Karpas-422 (cell line): ENCODE measurements at regions not wholly inside any gene's neighbourhood (a gene's known extent, or its start where the extent isn't known, plus 50 kb on each side); places are given as distances from the start of the nearest gene placed in this dataset.
"Not testable (repeated sequence)": the region's sequence is repeated elsewhere in the genome, so short reads cannot be mapped to it uniquely, and the experiment has no call there.

Experiments used
- DNase-seq: peaks from one replicate; pipeline ENCODE4 v3.0.0-alpha.2; 2015
- H2AFZ ChIP-seq: fragments of 200-600 bp; sonication (generic); 2 replicates; pipeline ENCODE4 v1.6.1; 2014; ENCODE audit warnings: antibody characterized with exemption, low read length, mixed read lengths
- H3K27ac ChIP-seq: fragments of 200-600 bp; sonication (generic); 2 replicates; pipeline ENCODE4 v1.5.1; 2014; ENCODE audit warnings: mild to moderate bottlenecking, low read length, moderate library complexity
- H3K27me3 ChIP-seq: fragments of 200-600 bp; sonication (generic); 2 replicates; pipeline ENCODE4 v1.6.1; 2014; ENCODE audit warnings: low read length, mixed read lengths
- H3K36me3 ChIP-seq: fragments of 200-600 bp; sonication (generic); 2 replicates; pipeline ENCODE4 v1.6.1; 2014; ENCODE audit warnings: low read length, mixed read lengths; ENCODE audit not compliant: insufficient read depth
- H3K4me1 ChIP-seq: fragments of 200-600 bp; sonication (generic); 2 replicates; pipeline ENCODE4 v1.6.1; 2014; ENCODE audit warnings: mild to moderate bottlenecking, low read length, mixed read lengths
- H3K4me2 ChIP-seq: fragments of 200-600 bp; sonication (generic); 2 replicates; pipeline ENCODE4 v1.6.1; 2014; ENCODE audit warnings: low read length, low read depth, mild to moderate bottlenecking; ENCODE audit not compliant: poor library complexity, severe bottlenecking
- H3K4me3 ChIP-seq: fragments of 200-600 bp; sonication (generic); 2 replicates; pipeline ENCODE4 v1.5.1; 2014; ENCODE audit warnings: mild to moderate bottlenecking, antibody characterized with exemption, low read length, mixed read lengths
- H3K79me2 ChIP-seq: fragments of 200-600 bp; sonication (generic); 2 replicates; pipeline ENCODE4 v1.6.1; 2014; ENCODE audit warnings: mild to moderate bottlenecking, low read length, mixed read lengths
- H3K9ac ChIP-seq: fragments of 200-600 bp; sonication (generic); 2 replicates; pipeline ENCODE4 v1.6.0; 2014; ENCODE audit warnings: low read length
- H3K9me2 ChIP-seq: fragments of 200-600 bp; sonication (generic), shearing (Covaris generic); replicated peaks from 2 replicates; pipeline ENCODE4 v1.6.0; 2014; ENCODE audit warnings: mild to moderate bottlenecking, low read length, moderate library complexity; ENCODE audit not compliant: insufficient read depth
- H3K9me3 ChIP-seq: fragments of 300-700, 200-600 bp; sonication (generic); 2 replicates; pipeline ENCODE4 v1.6.1; 2014; ENCODE audit warnings: low read length, mixed read lengths
- H4K20me1 ChIP-seq: fragments of 200-600 bp; sonication (generic); 2 replicates; pipeline ENCODE4 v1.6.1; 2014; ENCODE audit warnings: mild to moderate bottlenecking, antibody characterized with exemption, low read length, low read depth; ENCODE audit not compliant: insufficient read depth

GRCh38 chr4:131316086-131316485, 1833.0 kb upstream of the PCDH10 start:
- H3K4me3 ChIP-seq, result no peak overlapping the region
- H2AFZ ChIP-seq, result no peak overlapping the region
- H3K9ac ChIP-seq, result no peak overlapping the region
- no peaks in the 10 kb centered on the region for H3K4me1 ChIP-seq
- no peak for DNase-seq
- peaks cover 4% of the 10 kb centered on the region; the same call in 1 of the 2 replicates for H3K9me3 ChIP-seq
- H3K27ac ChIP-seq, result no peak overlapping the region
- H3K9me2 ChIP-seq, result no peaks in the 10 kb centered on the region
- no peaks in the 10 kb centered on the region for H3K27me3 ChIP-seq
- H3K4me2 ChIP-seq, result no peak overlapping the region
- no peaks in the 10 kb centered on the region for H4K20me1 ChIP-seq
- H3K79me2 ChIP-seq, result no peaks in the 10 kb centered on the region
- no peaks in the 10 kb centered on the region for H3K36me3 ChIP-seq

DNA sequence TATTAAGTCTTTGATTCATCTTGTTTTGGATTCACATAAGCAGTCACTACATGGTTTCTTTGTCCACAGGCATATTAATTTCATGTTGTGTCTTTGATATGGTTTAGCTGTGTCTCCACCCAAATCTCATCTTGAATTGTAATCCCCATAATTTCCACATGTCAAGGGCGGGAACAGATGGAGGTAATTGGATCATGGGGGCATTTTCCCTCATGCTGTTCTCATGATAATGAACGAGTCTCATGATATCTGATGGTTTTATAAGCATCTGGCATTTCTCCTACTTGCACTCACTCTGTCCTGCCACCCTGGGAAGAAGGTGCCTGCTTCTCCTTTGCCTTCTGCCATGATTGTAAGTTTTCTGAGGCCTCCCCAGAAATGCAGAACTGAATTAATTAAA, 1811.2 kb upstream of the PCDH10 start:
- H3K9me3 ChIP-seq, result peaks cover 4% of the 10 kb centered on the region; the same call in 1 of the 2 replicates
- H2AFZ ChIP-seq, result no peak overlapping the region
- H3K79me2 ChIP-seq, result no peaks in the 10 kb centered on the region
- no peaks in the 10 kb centered on the region for H3K27me3 ChIP-seq
- H3K4me2 ChIP-seq, result no peak overlapping the region
- no peak overlapping the region for H3K9ac ChIP-seq
- no peak for DNase-seq
- H3K4me1 ChIP-seq, result no peaks in the 10 kb centered on the region
- no peak overlapping the region for H3K4me3 ChIP-seq
- H3K27ac ChIP-seq, result no peak overlapping the region
- H3K36me3 ChIP-seq, result no peaks in the 10 kb centered on the region
- no peaks in the 10 kb centered on the region for H3K9me2 ChIP-seq
- no peaks in the 10 kb centered on the region for H4K20me1 ChIP-seq

DNA sequence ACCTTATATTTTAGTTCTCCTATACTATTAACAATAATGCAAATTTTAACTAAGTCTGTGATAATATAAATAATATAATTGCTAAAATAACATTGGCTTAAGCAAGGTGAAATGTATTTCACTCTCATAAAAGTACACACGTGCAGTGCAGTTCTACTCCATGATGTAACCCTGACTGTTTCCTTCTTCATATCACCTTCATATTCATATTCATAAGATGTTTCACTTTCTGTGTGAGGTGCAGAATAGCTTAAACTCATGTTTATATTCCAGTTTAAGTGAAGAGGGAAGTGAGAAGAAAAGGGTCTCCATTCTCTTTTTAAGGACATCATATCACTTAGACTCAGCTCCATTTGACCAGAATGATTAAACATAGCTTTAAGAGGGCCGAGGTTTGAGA, 1810.0 kb upstream of the PCDH10 start:
- Histone ChIP-seq H3K4me1 (no peaks in the 10 kb centered on the region), H3K4me3 (no peak overlapping the region), H3K27me3 (no peaks in the 10 kb centered on the region), H2AFZ (no peak overlapping the region), H3K27ac (no peak overlapping the region), H3K4me2 (no peak overlapping the region), H3K9me2 (no peaks in the 10 kb centered on the region), H4K20me1 (no peaks in the 10 kb centered on the region), H3K9me3 (peaks cover 4% of the 10 kb centered on the region; the same call in 1 of the 2 replicates), H3K79me2 (no peaks in the 10 kb centered on the region), H3K36me3 (no peaks in the 10 kb centered on the region), H3K9ac (no peak overlapping the region)
- no peak for DNase-seq

DNA sequence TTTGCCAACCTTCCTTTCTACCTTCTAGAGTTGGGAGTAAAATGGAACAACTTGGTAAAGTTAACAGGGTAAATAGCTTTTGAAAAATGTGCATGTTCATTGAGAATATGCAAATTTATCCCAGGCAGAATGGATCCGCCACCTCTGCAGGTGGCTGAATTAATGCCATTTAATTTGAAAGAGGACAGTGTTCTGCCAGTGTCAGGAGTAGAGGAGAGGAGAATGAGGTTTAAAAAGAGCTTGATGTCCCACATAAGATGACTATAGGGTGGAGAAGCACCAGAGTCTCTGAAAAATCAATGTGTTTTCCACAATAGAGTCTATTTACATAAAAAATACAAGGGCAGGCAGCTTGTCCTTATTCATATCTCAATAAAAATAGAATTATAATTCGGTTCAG, 1804.3 kb upstream of the PCDH10 start:
- DNase-seq, result no peak
- no peaks in the 10 kb centered on the region for H3K27me3 ChIP-seq
- no peaks in the 10 kb centered on the region for H3K79me2 ChIP-seq
- no peak overlapping the region for H3K4me2 ChIP-seq
- H3K9ac ChIP-seq, result no peak overlapping the region
- no peaks in the 10 kb centered on the region for H3K9me2 ChIP-seq
- H3K4me1 ChIP-seq, result no peaks in the 10 kb centered on the region
- H3K4me3 ChIP-seq, result no peak overlapping the region
- no peak overlapping the region for H2AFZ ChIP-seq
- no peaks in the 10 kb centered on the region for H3K9me3 ChIP-seq
- no peaks in the 10 kb centered on the region for H3K36me3 ChIP-seq
- H4K20me1 ChIP-seq, result no peaks in the 10 kb centered on the region
- H3K27ac ChIP-seq, result no peak overlapping the region

DNA sequence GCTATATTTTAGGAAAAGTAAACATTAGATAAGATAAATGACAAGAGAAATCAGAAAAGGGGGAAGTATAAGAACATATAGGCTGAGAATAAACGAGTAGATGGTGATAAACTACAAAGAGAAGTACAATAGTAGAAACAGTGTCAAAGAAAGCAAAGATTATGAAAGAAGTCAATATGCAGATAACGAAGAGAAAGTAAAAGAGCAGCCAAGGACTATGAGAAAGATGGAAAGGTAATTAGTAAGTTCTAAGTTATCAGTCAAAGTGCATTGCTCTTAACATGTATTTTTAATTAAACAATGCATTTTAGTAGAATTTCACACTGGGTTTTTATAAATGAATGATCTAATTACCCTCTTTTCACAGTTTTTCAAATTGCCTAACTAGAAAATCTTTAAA, 1801.3 kb upstream of the PCDH10 start:
- Histone ChIP-seq H3K9me3 (no peaks in the 10 kb centered on the region), H3K4me2 (no peak overlapping the region), H3K9me2 (no peaks in the 10 kb centered on the region), H3K27ac (no peak overlapping the region), H2AFZ (no peak overlapping the region; the same call in 1 of the 2 replicates), H3K36me3 (no peaks in the 10 kb centered on the region), H3K79me2 (no peaks in the 10 kb centered on the region), H3K4me3 (no peak overlapping the region), H3K4me1 (no peaks in the 10 kb centered on the region), H4K20me1 (no peaks in the 10 kb centered on the region), H3K9ac (no peak overlapping the region), H3K27me3 (no peaks in the 10 kb centered on the region)
- no peak for DNase-seq

- no peak overlapping the region for H3K4me2 ChIP-seq
- no peaks in the 10 kb centered on the region for H3K9me3 ChIP-seq
- H3K9me2 ChIP-seq, result no peaks in the 10 kb centered on the region
- no peaks in the 10 kb centered on the region for H3K4me1 ChIP-seq
- H3K9ac ChIP-seq, result no peak overlapping the region
- H3K4me3 ChIP-seq, result no peak overlapping the region
- no peak overlapping the region for H3K27ac ChIP-seq
- no peak for DNase-seq
- H3K36me3 ChIP-seq, result no peaks in the 10 kb centered on the region
- no peaks in the 10 kb centered on the region for H4K20me1 ChIP-seq
- no peaks in the 10 kb centered on the region for H3K27me3 ChIP-seq
- no peak overlapping the region; the same call in 1 of the 2 replicates for H2AFZ ChIP-seq
- no peaks in the 10 kb centered on the region for H3K79me2 ChIP-seq
Measured at GRCh38 chr4:131348263-131348662, 1800.8 kb upstream of the PCDH10 start.

- H3K9me3 ChIP-seq, H3K4me3 ChIP-seq, H3K27ac ChIP-seq, H3K79me2 ChIP-seq, H3K36me3 ChIP-seq, H3K9ac ChIP-seq, H3K4me1 ChIP-seq, DNase-seq, H3K27me3 ChIP-seq, H3K4me2 ChIP-seq, H4K20me1 ChIP-seq, H2AFZ ChIP-seq, H3K9me2 ChIP-seq: not testable (repeated sequence)
Measured at GRCh38 chr4:131352371-131352770, 1796.7 kb upstream of the PCDH10 start.

- Histone ChIP-seq H3K4me3 (no peak overlapping the region), H4K20me1 (no peaks in the 10 kb centered on the region), H3K27ac (no peak overlapping the region), H3K4me1 (no peaks in the 10 kb centered on the region), H3K36me3 (no peaks in the 10 kb centered on the region), H3K9ac (no peak overlapping the region), H3K9me2 (no peaks in the 10 kb centered on the region), H3K4me2 (no peak overlapping the region), H3K9me3 (peaks cover 4% of the 10 kb centered on the region; the same call in 1 of the 2 replicates), H2AFZ (no peak overlapping the region), H3K27me3 (no peaks in the 10 kb centered on the region), H3K79me2 (no peaks in the 10 kb centered on the region)
- no peak for DNase-seq
Measured at GRCh38 chr4:131366714-131367113, 1782.4 kb upstream of the PCDH10 start.

DNA sequence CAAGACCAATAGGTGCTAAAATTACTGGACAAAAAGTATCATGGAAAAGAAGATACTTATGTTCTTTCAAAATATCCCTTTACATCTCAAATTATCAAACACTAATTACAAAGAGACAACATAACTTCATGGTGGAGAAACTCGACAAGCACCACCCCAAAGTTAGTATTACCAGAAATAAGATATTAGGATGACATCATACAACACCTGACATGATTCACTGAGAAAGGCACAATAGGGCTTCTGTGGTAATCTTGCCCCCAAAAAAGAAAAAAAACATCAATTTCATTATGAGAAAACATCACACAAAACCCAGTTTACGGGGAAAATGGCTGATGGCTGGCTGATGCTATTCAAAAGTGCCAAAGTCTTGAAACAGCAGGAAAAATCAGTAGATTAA, 1781.7 kb upstream of the PCDH10 start:
- DNase-seq, result no peak
- no peak overlapping the region for H3K4me3 ChIP-seq
- H3K79me2 ChIP-seq, result no peaks in the 10 kb centered on the region
- H3K4me1 ChIP-seq, result no peaks in the 10 kb centered on the region
- no peak overlapping the region for H3K4me2 ChIP-seq
- no peaks in the 10 kb centered on the region for H3K9me2 ChIP-seq
- peak overlapping the region; percentile 18; the same call in 1 of the 2 replicates for H2AFZ ChIP-seq
- peaks cover under 1% of the 10 kb centered on the region; the same call in 1 of the 2 replicates for H3K9me3 ChIP-seq
- no peaks in the 10 kb centered on the region for H3K27me3 ChIP-seq
- H4K20me1 ChIP-seq, result no peaks in the 10 kb centered on the region
- no peak overlapping the region for H3K9ac ChIP-seq
- H3K36me3 ChIP-seq, result no peaks in the 10 kb centered on the region
- no peak overlapping the region for H3K27ac ChIP-seq
